RPMI8226 (cell line): ENCODE measurements at regions not wholly inside any gene's neighbourhood (a gene's known extent, or its start where the extent isn't known, plus 50 kb on each side); places are given as distances from the start of the nearest gene placed in this dataset.
A peak's percentile ranks its signal among the peaks of the same experiment; 100 is the strongest.

Source experiments
- DNase-seq: peaks from one replicate; pipeline ENCODE4 v3.0.0-alpha.2; 2015

GRCh38 chr13:99027661-99028425, 50.0 kb upstream of the DOCK9 start:
- no peak for DNase-seq

DNA sequence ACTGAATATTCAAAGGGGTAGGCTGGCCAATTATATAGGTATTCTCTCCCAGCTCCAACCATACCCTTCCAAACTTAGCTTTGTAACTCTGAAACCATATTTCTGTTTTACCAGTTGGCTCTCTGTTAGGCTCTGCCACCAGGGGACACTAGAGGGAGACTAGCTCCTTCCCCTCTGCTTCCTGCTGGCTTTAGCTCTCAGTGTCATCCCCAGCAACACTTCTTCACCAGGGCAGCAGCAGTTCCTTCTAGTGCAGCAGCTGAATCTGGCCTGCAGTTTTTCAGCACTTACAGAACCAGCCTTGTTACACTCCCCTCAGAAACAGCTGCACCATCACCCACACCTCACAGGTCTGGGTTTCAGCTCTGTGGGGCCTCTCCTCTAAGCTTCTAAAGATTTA, 51.0 kb upstream of the DOCK9 start:
- peak; percentile 14 for DNase-seq

GRCh38 chr13:99029576-99029975, 51.7 kb upstream of the DOCK9 start:
- no peak for DNase-seq

DNA sequence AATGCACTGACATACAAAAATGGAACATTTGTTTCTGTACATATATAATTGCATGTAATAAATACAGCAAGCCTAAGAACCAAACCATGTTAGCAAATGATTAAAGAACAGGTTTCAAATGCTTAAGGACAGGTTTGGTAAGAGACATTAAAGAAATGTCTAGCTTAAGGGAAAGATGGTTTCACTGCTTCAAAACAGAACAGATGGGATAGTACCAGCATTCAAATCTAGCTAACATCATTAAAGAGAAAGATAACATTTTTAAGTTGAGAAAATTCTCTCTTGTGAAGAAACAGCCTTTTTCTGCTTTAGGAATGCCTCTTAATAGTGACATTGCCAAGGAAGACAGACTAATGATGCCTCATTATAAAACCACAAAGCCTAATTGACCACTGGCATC, 52.5 kb upstream of the DOCK9 start:
- DNase-seq = no peak

DNA sequence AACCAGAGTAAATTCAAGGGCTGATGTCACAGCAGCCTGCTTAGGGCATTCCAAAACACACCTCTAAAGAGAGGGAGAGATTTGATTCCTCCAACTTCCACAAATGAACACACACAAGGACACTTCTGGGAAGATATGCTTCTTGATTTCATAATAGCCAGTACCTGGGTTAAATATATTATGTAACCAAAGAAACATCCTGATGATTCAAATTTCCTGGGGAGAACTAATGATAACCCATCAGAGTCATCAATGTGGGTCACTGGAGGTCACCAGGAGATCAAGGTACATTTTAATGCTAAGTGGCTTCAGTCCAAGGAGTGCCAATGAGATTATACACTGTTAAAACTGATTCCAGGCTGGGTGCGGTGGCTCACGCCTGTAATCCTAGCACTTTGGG, 54.0 kb upstream of the DOCK9 start:
- no peak for DNase-seq

GRCh38 chr13:99033814-99034213, 56.0 kb upstream of the DOCK9 start:
- no peak for DNase-seq

DNA sequence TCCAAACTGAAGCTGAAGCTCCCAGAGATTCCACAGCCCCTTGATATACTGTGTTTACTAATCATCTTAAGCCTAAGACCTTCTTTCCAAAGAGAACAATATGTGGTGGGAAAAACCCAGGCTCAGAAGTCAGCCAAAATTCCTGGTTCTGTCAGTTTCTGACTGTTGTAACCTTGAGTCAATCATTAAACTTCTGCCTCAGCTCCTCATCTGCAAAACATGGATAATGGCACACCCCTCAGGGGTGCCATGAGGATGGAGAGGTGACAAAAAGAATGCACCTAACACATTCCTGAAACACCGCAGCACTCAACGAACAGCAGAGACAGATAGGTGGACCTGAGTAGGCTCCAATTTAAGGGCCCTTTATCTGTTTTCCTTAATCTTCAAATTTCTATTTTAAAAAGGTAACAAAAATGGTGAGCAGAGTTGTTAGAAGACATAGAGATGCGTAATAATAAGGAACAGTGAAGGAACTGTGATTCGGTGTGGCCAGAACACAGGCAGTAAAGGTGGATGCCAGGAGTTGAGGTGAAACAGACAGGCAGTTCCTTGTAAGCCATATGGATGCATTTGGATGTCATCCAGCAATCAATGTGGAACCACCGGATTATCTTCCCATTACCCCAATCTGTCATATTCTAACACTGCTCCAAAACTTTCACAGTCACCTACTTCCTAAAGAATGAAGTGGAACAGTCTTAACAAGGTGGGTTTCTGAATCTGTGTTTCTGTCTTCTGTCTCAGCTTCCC, 56.6 kb upstream of the DOCK9 start:
- DNase-seq = no peak

DNA sequence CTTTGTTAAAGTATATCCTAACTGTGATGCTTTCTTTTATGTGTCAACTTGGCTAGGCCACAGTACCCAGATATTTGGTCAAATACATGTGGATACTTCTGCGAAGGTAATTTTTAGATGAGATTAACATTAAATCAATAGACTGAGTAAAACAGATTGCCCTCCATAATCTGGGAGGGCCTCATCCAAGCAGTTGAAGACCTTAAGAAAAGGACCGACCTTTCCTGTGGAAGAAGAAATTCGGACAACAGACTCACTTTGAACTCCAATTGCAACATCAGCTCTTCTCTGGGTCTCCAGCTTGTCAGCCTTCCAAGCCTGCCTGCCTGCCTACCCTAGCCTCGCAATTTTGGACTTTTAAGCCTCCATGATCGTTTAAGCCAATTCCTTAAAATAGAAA, 57.9 kb upstream of the DOCK9 start:
- no peak for DNase-seq

- no peak for DNase-seq
These were observed 59.9 kb upstream of the DOCK9 start for GRCh38 chr13:99037756-99038155.

DNA sequence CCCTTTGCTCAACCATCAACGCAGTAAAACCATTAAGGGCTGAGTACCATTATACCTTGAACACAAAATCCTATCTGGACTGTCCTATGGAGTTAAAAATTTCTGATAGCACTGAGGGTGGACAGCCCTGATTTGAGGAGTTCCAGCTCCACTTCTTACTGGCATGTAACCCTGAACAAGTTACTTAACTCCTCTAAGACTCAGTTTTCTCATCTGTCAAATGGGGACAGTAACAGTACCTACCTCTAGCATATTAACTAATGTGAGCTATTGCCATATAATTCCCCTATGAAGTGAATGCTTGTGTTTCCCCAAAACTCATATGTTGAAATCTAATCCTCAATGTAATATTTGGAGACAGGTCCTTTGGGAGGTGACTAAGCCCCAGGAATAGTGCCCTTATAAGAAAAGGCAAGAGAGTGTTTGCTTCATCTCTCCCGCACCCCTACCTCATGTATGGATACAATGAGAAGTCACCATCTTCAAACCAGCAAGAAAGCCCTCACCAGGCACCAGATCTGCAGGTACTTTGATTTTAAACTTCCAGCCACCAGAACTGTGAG, 61.9 kb upstream of the DOCK9 start:
- DNase-seq = no peak

DNA sequence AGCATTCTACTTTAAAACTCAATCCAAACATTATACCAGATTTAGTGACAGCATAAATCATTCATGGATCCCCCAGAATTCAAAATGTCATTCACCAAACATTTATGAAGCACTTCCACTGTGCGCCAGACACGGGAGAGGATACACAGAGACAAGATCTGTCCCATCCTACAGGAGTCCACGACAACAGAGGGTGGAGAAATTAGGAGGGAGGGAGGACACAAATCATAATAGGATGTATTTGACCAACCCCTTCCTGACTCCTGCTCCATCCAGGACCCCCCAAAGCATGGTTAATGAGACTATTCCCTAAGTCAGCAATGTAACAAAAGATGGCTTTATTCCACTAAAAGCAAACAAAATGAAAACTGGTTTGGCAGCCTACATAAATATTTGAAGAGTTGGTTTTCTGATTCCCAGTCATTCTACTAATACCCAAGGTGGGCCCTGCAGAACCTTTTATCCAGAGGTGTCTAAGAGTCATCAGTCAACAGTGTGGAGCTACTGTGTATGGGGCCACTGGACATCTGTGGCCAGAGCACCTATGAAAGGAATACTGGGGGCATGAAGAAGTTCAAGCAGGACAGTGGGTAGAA, 62.8 kb upstream of the DOCK9 start:
- no peak for DNase-seq

- no peak for DNase-seq
These were observed 63.5 kb upstream of the DOCK9 start for GRCh38 chr13:99041337-99041736.

GRCh38 chr13:99041788-99042187, 63.9 kb upstream of the DOCK9 start:
- DNase-seq = no peak

DNA sequence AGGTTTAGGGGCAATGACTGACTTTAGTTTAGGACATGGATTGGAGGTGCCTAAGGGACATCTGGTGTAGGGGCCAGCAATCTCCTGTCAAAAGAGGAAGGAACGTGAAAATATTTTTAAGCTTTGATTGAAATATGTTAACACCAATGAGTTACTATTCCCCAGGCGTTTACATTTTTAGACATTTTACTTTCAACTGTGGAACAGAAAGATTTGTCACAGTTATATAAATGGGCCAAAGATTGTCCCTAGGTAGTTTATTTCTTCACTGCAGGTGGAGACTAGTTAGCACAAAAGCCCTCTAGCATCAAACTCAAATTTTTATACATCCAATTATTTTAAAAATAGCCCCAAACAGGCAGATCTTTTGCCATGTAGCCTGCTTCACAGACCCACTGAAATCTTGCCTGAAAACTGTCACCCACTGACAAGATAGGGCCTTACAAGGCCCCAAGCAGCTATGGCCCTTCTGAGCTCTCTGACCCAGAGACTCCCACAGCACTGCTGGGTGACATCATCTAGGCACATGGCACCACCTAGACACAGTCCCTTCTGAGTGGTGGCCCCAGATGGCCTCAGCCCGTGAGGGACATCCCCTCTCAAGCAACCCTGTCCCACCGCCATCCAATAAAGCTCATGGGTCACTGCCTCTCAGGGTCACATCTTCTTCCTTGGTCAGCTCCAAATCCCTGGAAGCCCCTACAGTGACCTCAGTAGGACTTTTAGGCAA, 64.8 kb upstream of the DOCK9 start:
- no peak for DNase-seq

- no peak for DNase-seq
These were observed 66.0 kb upstream of the DOCK9 start for GRCh38 chr13:99043831-99044231.

- DNase-seq = no peak
These were observed 66.9 kb upstream of the DOCK9 start for GRCh38 chr13:99044764-99045163.

DNA sequence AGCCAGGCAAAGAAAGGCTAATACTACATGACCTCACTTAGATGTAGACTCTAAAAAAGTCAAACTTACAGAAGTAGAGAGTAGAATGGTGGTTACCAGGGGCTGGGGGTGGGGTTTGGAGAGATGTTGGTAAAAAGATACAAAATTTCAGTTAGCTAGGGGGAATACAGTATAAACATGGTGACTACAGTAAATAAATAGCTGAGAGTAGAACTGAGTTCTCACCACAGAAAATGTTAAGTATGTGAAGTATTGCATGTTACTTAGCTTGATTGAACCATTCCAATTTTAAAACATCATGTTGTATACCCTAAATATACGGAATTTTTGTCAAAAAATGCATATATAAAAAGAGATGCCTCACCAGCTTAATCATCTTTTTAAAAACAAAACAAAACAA, 67.5 kb upstream of the DOCK9 start:
- no peak for DNase-seq

GRCh38 chr13:99046851-99047250, 69.0 kb upstream of the DOCK9 start:
- DNase-seq = no peak

DNA sequence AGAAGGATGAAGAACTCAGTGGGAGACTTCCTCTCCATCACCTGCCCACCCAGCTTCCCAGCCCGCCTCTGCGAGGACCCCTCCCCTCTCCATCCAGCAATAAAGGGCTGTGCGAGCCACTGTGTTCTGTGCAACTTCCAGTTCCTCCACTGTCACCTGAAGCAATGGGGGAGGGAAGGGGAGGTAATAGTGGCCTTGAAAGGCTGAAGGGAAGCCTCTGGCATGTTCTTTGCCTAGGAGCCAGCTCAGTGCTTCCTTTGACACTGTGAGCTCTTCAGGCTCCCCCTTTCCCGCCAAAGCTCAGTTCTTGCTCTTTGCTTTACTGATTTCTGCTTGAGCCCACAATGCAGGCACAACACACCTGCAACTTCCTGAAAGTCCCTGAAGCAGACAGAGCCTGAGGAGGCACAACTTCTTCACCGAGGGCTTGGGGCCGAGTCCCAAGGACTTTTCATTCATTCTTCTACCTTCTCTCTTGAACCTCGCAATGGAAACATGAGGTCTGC, 73.2 kb upstream of the DOCK9 start:
- no peak for DNase-seq

DNA sequence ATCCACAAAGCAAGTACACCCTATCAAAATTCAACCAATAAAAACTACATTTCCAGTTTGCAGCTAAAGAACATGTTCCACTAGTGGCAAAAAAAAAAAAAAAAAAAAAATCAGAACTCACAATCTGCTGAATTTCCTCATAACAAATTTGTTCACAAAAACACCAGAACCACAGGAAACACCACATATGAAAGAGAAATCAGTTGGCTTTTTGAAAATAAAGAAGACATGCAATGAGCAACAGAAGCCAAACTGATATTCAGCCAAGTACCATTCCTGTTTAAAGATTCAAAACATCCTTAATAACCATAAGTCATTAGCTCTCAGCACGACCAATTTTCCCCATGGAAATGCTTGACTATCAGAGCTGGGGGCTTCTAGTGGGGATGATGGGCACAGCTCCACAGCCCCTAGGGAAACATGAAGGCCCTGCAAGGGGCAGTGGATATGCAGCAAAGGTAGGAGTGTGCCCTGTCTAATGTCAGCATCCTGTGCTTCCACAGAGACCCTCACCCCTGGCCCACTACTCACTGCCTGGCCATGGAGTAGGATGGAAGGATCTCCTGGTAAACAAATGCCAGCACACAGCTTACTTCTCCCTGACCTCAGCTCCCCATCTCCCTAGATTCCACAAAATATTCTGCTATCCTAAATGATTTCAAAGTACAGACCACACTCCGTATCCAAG, 74.0 kb upstream of the DOCK9 start:
- DNase-seq = no peak

DNA sequence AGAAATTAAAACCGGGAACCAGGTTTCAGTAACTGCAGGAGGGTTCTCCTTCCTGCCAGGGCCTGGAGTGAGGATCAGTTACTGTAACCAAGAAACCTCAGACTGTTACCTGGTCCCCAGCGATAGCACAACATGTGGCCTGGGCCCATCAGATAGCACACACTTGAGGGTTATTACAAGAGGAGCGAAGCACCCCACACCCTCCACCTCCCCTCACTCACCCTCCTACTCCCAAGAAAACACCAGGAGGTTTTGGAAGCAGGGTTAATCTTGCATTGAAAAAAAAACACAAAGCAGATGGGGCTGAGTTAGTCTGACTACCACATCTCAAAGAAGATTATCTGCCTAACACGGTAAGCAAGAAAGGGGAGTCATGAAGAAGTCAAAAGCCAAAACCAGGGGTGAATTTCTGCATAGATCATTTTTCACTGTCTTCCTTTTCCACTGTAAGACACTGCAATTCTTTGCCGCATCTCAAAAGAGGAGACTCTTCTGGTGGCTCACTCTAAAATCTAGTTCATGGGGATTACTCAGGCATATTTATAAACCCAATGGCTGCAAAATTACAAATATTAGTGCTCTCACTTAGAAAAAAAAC, 75.9 kb upstream of the DOCK9 start:
- no peak for DNase-seq

GRCh38 chr13:99055281-99055680, 77.4 kb upstream of the DOCK9 start:
- no peak for DNase-seq
